ENCODE measurements at regions not wholly inside any gene's neighbourhood (a gene's known extent, or its start where the extent isn't known, plus 50 kb on each side); places are given as distances from the start of the nearest gene placed in this dataset.

GRCh38 chr9:129478461-129478860 is 142.4 kb downstream of the C9orf50 start:
- TF ChIP-seq POLR2A (IDR thresholded peaks at IDR 0.05; ENCODE audit: low read length), result no peak
- no peak for TF ChIP-seq GATA1 (IDR thresholded peaks at IDR 0.05; ENCODE audit: low read depth, low read length)

Data from erythroblast (primary cell).